ENCODE measurements at regions not wholly inside any gene's neighbourhood (a gene's known extent, or its start where the extent isn't known, plus 50 kb on each side); places are given as distances from the start of the nearest gene placed in this dataset.
"Not testable (repeated sequence)": the region's sequence is repeated elsewhere in the genome, so short reads cannot be mapped to it uniquely, and the experiment has no call there.

DNA sequence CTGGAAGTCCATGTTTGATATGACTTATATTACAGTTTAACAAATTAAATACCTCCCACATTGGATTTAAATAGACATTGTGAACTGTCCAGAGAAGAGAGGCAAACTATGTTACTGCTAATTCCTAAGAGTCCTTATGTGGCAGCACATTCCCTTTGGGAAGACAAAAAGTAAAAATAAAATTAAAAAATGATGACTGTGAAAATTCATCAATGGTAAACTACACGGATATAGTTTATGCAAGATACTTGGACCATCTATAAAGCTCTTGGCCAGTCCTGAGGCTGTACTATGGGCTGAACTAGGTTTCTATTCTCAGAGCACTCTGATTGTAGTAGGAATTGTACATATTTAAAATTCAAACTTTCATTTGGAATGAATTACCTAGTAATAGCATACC, 206.4 kb downstream of the LRRK2 start:
- no peak for DNase-seq

DNA sequence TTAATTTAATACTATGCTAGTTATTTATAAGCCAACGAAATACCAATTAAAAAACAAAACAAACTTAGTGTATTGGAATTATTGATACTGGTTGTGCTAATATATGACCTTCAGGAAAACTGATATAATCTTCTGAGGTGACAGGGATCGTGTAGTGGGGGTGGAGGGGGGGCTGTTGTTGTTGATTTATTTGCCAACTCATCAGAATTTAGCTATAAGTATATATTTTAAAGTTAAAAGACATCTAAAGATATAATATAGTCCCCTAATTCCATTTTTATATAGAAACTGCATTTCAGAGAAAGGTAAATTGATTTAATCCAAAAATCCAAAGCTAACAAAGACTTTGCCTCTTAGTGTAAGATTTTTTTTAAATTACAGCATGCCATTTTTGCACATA, 210.5 kb downstream of the LRRK2 start:
- DNase-seq, result no peak

DNA sequence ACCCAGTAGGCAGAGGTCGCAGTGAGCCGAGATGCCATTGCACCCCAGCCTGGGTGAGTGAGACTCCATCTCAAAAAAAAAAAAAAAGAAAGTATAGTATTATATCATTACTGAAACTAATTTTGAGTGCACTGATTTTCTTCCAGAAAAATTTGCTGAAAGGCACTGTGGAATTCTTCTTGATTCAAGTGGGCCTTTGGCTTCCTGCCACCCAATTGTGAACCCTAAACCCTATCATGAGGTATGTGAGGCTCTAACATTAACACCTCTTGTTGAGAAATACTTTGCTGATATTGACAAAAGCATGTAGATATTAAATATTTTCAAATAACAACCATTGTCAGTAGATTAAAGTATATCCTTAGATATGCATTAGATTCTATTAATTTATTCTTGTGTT, 211.2 kb downstream of the LRRK2 start:
- no peak for DNase-seq

DNA sequence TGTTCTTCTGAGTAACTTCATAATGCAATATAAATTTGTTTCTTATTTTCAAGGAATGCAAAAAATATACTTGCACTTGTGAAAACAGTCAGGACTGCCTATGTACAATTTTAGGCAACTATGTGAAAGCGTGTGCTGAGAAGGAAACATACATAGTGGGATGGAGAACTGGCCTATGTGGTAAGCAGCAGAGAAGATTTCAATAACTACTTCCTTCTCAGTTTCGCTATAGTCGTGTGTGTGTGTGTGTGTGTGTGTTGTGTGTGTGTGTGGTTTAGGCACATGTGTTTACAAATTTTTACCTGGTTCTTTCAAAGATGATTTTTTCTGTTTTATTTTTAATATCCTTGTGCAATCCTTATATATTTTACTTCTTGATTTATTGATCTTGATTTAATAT, 211.8 kb downstream of the LRRK2 start:
- no peak for DNase-seq

DNA sequence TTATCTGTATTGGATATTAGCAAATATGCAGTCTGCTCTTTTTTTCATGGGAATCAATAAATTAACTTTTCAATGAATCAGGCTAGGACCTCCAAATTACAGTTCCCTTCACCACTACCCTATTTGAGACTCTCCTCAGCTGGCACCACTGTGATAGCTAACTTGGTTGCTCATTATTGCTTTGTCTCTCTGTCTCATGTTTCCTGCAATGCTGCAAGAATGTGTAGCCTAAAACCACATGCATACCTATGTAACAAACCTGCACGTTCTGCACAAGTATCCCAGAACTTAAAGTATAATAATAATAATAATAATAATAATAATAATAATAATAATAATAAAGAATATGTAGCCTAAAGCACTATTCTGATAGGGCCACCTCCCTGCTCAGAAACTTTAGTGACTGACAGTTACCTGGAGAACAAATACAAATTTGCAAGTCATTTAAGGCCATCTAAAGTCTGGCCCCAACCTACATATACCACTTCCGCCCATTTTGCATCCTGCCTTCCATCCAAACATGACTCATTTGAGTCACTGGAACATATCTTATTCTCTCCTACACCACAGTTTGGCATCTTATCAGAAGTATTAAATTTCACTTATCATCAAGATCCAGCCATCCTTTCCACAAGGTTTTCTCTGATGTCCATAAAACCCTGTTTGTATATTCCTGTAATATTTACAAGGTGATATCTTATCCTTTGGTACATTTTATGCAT, 215.1 kb downstream of the LRRK2 start:
- DNase-seq, result no peak

DNA sequence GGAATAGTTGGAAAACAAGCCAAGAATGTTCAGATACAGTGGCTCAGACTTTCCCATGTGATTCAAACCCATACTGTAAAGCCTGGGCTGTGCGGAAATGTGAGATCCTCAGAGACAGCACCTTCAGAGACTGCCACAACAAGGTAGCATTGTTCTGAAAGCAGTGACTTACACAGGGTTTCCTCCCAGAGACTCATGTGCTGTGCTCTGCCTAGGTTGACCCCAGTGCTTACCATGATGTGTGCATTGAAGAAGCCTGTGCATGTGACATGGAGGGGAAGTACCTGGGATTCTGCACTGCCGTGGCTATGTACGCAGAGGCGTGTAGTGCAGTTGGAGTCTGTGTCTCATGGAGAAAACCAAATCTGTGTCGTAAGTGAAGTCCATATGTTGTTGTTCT, 219.4 kb downstream of the LRRK2 start:
- DNase-seq, result no peak

DNA sequence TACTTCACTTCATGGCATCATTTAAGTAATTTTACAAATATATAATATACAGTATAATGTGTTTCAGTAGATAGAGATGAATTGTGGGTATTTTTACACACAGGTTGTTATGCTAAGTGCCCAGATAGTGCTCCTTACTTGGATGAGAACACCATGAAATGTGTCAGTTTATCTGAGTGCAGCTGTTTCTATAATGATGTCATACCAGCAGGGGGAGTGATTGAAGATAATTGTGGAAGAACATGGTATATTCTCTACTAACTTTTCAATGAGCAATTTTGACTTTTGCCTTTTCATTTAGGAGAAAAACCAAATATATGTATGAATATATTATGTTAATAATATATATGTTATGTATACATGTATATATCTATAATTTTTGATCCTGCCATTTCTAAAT, 221.6 kb downstream of the LRRK2 start:
- peak; percentile 63 for DNase-seq

DNA sequence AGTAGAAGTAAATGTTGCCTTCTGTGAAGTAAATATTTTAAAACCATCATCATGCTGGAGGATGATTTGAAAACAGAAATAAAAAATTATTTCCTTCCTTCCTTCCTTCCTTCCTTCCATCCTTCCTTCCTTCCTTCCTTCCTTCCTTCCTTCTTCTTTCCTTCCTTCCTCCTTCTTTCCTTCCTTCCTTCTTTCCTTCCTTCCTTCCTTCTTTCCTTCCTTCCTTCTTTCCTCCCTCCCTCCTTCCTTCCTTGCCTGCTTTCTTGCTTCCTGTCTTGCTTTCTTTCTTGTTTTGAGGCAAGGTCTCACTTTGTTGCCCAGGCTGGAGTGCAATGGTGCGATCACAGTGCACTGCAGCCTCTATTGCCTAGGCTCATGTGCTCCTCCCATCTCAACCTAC, 223.7 kb downstream of the LRRK2 start:
- DNase-seq, result not testable (repeated sequence)

DNA sequence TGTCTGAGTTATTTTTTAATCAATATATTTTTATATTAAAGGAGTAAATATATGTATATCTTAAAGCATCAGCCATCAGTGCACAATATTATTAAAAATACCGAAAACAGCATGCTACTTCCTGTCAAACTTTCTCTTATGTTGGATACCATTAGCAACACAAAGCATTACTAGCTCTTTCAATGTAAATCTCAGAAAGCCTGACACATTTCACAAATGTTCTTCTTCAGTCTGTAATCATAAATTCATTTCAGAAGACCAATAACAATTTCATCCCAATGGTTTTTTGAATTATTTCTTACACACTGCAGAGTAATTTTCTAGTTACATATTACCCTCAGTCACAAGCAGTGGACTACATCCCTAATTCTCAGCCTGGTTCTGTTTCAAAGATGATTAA, 226.9 kb downstream of the LRRK2 start:
- no peak for DNase-seq

DNA sequence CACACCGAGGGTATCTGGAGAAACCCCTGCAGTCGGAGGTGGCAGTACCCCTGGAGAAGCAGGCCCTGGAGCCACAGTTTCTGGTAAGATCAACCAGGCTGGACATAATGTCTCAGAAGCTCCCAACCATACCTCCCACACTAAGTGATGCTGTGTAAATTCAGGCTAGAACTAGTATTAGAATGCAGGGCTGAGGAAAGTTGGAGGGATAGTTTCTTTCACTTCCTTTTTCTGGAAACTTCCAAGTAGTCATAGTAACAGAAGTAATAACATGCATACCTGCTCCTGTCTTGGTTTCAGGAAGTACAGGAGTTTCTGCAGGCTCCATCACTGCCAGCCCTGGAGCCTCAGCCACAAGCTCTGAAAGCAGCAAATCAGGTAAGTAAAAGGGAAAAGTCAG, 228.1 kb upstream of the CNTN1 start:
- no peak for DNase-seq

DNA sequence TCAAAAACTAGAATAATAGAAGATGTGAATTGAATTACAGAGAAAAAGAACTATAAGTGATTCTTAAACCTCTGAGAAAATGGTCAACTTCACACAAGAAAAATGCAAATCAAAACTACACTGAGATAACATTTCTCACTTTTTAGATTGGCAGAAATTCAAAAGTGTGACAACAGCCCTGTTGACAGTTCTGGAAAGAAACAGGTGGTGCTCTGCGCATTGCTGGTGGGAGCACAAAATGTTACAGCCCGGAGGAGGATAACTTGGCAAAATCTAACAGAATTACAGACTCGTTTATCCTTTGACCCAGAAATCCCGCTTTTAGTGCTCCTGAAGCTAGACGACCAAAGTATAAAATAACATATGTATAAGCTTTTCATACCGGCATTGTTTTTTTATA, 222.5 kb upstream of the CNTN1 start:
- peak; percentile 61 for DNase-seq

DNA sequence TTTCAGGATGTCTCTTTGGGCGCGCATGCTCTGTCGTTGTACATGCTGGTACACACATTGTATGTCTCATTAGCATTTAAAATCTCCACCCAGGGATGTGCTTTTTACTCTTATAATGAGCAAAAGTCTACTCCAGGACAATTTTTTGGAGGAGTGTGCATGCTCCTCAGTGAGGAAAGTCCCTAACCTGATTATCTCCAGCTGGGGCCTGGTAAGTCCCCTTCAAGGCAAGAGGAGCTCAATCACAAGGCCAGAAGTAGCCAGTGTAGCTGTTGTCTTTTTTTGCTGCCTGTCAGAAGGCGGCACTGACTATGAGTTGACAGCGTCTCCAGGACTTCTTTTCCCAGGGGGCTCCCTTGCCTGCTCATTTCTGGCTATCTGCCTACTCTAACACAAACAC, 218.3 kb upstream of the CNTN1 start:
- DNase-seq, result peak; percentile 59

DNA sequence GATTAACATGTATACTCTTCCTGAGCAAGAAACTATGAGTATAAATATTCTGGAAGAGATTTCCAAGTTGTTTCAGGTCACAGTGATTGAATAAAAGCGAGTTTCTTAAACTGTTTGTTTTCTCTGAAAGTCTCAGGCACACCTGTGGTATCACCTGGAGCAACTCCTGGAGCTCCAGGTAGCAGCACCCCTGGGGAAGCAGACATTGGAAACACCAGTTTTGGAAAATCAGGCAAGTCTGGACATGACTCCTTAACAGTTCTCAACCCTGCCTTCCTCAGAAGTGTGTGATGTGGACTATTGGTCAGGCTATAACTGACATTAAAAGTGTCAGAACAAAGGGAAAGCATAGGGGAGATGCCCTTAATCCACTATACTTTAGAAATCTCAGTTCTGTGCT, 217.6 kb upstream of the CNTN1 start:
- DNase-seq, result peak; percentile 80

DNA sequence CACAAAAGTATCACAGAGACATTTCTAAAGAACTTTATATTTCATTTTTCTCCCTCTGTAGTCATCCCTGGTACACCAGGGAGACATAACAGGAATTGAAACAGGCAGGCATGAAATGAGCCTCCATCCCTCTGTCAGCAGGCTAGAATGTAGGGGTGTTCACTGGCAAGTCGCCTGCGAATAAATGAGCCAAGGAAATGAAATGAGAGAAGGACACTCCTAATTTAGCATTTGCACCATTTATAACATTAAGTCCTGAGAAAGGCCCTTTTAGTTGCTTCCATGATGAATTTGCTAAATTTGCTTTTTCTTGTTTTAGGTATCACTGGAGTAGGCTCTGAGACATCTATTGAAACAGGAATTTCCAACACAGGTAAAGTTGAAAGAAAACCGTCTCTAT, 192.4 kb upstream of the CNTN1 start:
- DNase-seq, result no peak

DNA sequence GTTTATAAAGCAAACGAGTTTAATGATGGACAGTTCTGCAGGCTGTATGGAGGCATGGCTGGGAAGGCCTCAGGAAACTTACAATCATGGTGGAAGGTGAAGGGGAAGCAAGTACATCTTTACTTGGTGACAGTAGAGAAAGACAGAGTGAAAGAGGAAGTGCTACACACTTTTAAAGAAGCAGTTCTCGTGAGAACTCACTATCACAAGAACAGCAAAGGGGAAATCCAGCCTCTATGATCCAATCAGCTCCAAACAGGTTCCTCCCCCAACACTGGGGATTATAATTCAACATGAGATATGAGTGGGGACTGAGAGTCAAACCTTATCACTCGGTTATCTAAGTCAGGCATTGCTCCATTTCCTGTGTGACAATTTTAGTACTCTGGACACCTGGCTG, 189.9 kb upstream of the CNTN1 start:
- no peak for DNase-seq

DNA sequence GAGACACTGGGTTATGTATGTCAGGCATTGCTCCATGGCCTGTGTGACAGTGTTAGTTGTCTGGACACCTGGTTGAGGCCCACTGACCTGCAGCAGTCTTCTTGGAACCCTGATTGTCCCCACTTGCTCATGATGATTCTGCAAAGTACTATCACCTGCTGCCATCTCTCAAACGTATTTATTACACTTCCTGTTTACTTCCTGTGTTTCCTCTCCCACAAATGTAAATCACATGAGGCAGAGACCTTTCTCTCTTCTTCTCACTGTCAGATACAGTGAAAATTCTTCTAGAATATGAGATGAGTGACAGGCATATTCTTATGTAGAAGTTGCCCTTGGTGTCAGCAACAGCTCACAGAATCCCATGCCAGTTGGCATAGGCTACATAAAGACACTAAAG, 186.9 kb upstream of the CNTN1 start:
- no peak for DNase-seq

DNA sequence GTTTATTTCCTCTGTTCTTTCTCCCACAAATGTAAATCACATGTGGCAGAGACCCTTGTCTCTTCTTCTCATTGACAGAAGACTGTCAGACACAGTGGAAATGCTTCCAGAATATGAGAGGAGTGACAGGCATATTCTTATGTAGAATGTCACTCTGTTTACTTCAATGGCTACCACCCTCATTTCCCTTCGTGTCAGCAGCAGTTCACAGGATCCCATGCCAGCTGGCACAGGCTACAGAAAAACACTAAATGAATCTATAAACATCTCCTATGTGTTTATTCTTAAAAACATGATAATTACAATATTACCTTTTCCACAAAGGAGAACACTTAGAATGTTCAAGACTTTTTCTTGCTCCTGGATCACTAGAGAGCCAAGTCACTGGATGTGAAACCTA, 183.8 kb upstream of the CNTN1 start:
- DNase-seq, result no peak

DNA sequence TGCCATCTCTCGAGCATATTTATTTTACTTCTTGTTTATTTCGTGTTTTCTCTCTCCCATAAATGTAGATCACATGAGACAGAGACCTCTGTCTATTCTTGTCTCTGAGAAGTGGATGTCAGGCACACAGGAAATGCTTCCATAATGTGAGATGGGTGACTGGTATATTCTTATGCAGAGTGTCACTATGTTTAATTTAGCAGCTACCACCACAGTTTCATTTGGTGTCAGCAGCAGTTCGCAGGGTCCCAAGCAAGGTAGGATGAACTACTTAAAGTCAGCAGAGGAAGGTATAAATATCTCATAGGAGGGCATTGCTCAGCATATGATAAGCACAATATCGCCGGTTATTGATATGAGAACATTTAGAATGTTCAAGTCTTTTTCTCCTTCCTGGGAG, 180.9 kb upstream of the CNTN1 start:
- no peak for DNase-seq

DNA sequence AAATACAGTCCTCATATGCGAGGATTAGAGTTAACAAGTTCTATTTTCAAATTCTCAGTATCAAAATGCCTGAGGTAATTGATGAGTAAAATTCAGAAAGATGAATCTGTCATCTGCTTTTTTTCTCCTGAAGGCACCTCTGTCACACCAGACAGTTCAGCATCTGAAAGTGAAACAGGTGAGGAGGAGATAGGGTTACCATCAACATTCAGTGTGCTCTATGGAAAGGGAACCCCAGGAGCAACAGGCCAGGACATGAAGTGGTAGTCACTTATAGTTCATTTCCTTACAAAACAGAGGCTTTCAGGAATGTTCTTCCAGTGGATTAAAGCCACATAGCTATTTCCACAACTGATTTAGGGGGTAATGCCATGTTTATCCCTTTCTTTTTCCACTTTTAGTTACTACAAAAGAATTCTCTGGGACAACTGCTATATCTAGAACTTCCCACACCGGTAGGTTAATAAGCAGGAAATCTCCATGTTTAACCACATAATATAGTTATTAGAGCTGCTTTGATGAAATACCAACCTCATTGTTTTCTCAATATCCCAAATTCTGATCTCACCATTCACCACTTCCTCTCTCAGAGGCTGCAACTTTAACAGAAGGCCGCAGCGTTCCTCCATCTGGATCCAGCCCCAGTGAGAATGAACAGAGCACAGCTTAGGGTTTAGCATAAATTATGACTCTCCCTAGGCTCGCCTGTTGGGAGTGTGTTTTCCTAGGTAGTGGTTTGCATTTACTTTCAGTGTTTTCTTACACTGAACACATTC, 177.0 kb upstream of the CNTN1 start:
- DNase-seq, result no peak

DNA sequence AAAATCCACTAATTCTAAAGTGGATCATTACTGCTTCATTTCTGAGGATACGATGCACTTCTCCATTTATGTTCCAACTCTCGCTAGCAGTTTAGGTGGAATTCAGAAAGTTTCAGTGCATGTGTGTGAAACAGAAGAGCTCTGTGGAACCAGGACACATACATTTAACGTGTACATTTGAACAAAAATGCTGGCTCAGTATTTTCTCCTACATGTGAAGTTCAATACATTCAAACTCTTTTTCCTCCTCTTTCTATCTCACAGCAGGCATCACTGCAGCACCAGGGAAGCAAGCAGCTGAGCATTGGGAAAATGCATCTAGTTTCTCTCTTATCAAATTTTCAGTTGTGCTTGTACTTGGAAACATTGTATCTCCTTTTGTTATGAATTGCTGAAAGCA, 169.4 kb upstream of the CNTN1 start:
- no peak for DNase-seq

DNA sequence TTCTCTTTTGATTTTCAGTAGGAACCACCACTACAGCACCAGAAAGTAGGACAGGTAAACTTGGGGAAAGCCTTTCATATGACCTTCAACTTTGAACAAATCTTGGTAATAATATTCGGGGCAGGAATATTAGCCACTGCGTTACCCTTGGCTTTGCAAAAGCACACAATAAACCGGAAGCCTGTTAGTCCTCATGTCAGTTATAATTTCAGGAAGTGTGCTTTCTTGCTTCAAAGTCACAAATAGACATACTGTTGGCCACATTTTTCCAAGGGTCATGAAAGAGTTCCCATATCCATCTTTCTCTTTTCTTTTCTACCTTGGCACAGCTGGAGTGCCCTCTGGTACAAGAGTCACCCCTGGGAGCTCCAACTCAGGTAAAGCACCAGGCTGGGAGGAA, 167.2 kb upstream of the CNTN1 start:
- no peak for DNase-seq

DNA sequence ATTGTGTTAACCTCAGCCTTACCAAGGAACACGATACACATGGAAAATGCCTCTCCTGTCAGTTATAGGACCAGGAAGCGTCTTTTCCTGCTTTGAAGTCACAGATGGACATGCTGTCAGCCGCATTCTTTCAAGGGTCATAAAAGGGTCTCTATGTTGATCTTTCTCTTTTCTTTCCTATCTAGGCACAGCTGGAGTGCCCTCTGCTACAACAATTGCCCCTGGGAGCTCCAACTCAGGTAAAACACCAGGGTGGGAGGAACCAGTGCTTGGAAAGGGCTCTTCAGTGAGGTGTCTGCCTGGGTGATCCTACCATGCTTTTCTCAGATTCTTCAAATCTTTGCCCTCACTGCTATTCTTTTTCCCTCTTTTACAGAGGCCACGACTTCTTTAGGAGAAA, 157.4 kb upstream of the CNTN1 start:
- peak; percentile 23 for DNase-seq

DNA sequence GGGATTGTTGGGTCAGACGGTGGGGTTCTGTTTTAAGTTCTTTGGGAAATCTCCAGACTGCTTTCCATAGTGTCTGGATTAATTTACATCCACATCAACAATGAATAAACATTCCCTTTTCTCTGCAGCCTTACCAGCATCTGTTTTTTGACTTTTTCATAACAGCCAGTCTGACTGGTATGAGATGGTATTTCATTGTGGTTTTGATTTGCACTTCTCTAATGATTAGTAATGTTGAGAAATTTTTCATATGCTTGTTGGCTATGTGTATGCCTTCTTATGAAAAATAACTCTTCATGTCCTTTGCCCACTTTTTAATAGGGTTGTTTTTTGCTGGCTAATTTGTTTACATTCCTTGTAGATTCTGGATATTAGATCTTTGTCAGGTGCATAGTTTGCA, 140.8 kb upstream of the CNTN1 start:
- DNase-seq, result no peak

DNA sequence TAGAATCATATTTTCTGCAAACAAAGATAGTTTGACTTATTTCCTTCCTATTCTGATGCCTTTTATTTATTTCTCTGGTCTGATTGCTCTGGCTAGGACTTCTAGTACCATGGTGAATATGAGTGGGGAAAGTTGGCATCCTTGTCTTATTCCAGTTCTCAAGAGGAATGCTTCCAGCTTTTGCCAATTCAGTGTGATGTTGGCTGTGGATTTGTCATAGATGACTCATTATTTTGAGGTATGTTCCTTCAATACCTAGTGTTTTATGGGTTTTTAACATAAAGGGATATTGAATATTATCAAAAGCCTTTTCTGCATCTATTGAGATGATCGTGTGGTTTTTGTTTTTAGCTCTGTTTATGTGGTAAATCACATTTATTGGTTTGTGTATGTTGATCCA, 139.4 kb upstream of the CNTN1 start:
- no peak for DNase-seq

DNA sequence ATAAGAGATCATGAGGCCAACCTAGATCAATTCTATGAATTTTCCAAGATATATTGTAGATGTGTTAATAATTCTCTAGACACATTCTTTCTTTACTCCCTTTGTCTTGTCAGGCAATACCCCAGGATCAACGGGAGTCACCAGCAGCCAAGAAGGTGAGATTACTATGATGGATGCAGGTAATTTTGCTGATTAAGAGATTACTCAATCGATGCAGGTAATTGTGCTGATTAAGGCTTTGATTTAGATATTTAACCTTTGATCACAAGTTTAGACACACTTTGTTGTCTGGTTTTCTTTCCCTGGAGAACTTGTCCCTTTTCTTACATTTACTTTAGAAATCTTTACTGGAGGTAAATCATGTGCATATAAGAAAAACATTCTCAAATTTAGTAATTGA, 134.3 kb upstream of the CNTN1 start:
- no peak for DNase-seq
